Esophagus (tissue), 2 donors: ENCODE measurements at regions not wholly inside any gene's neighbourhood (a gene's known extent, or its start where the extent isn't known, plus 50 kb on each side); places are given as distances from the start of the nearest gene placed in this dataset.

Experiments
- H3K27ac ChIP-seq, 2 donors: one replicate each; pipeline ENCODE4 v1.5.1; 2013; ENCODE audit warnings: low read depth in 2 of 2, mild to moderate bottlenecking in 2 of 2, inconsistent platforms in 1 of 2, low read length in 1 of 2, moderate library complexity in 1 of 2
- H3K27me3 ChIP-seq, 2 donors: one replicate each; pipeline ENCODE4 v1.6.1; 2013; ENCODE audit warnings: low read length in 2 of 2, control low read depth in 1 of 2, mild to moderate bottlenecking in 1 of 2; ENCODE audit not compliant: insufficient read depth in 2 of 2, control insufficient read depth in 1 of 2
- H3K36me3 ChIP-seq, 2 donors: one replicate each; pipeline ENCODE4 v1.6.1; 2013; ENCODE audit warnings: low read length in 1 of 2; ENCODE audit not compliant: control insufficient read depth in 2 of 2, insufficient read depth in 2 of 2
- H3K4me1 ChIP-seq, 2 donors: one replicate each; pipeline ENCODE4 v1.6.1; 2013; ENCODE audit warnings: low read length in 1 of 2; ENCODE audit not compliant: control insufficient read depth in 2 of 2, insufficient read depth in 2 of 2
- H3K4me3 ChIP-seq, 2 donors: one replicate each; pipeline ENCODE4 v1.5.1; 2013; ENCODE audit warnings: low read length in 2 of 2, mild to moderate bottlenecking in 2 of 2, low read depth in 1 of 2, moderate library complexity in 1 of 2
- H3K9me3 ChIP-seq, 2 donors: one replicate each; pipeline ENCODE4 v1.6.1; 2013; ENCODE audit warnings: mild to moderate bottlenecking in 2 of 2, low read depth in 1 of 2, low read length in 1 of 2, moderate library complexity in 1 of 2; ENCODE audit not compliant: control insufficient read depth in 2 of 2, insufficient read depth in 1 of 2
- WGBS, 2 donors: extraction: QIAGEN DNeasy Blood & Tissue Kit; methylation state at CpG; one replicate each; pipeline ENCODE4 v1.1.7; 2013; 5-methylcytosine and 5-hydroxymethylcytosine counted together
- donor health status: healthy with polysubstance abuse.
- donor health status: Bipolar disorder and iron deficiency.

GRCh38 chr4:74692972-74693371 is 101.4 kb downstream of the BTC start:
- no peaks in the 10 kb centered on the region for H3K36me3 ChIP-seq
- no peaks in the 10 kb centered on the region for H3K4me1 ChIP-seq
- WGBS, 2 donors: 28 to 43% methylated on average over 4 of the region's 4 CpGs
- no peak overlapping the region for H3K4me3 ChIP-seq
- H3K27me3 ChIP-seq: peaks cover 0 to 2% of the 10 kb centered on the region in 2 donors
- no peak overlapping the region for H3K27ac ChIP-seq
- no peaks in the 10 kb centered on the region for H3K9me3 ChIP-seq
